Mesendoderm (in vitro differentiated cells): ENCODE measurements at regions not wholly inside any gene's neighbourhood (a gene's known extent, or its start where the extent isn't known, plus 50 kb on each side); places are given as distances from the start of the nearest gene placed in this dataset.

Source experiments
- DNase-seq: peaks from one replicate; pipeline ENCODE4 v3.0.0; 2013
- H2AK5ac ChIP-seq: 2 replicates; pipeline ENCODE4 v1.6.1; 2013; ENCODE audit warnings: low read length, inconsistent platforms
- H2BK120ac ChIP-seq: 2 replicates; pipeline ENCODE4 v1.6.1; 2013; ENCODE audit warnings: low read depth, mild to moderate bottlenecking, low read length, moderate library complexity, mixed read lengths
- H2BK15ac ChIP-seq: replicated peaks from 2 replicates; pipeline ENCODE4 v1.6.1; 2013; ENCODE audit warnings: low read depth, mild to moderate bottlenecking, moderate library complexity
- H2BK5ac ChIP-seq: 2 replicates; pipeline ENCODE4 v1.6.1; 2013; ENCODE audit warnings: low read length, inconsistent platforms
- H3K18ac ChIP-seq: 2 replicates; pipeline ENCODE4 v1.6.1; 2013; ENCODE audit warnings: mild to moderate bottlenecking, low read length, mixed read lengths
- H3K23ac ChIP-seq: one replicate; pipeline ENCODE4 v1.6.1; 2013; ENCODE audit warnings: low read length
- H3K27ac ChIP-seq: 2 replicates; pipeline ENCODE4 v1.5.1; 2013; ENCODE audit warnings: low read depth, mild to moderate bottlenecking, inconsistent platforms, low read length, moderate library complexity
- H3K27me3 ChIP-seq: 2 replicates; pipeline ENCODE4 v1.6.1; 2013; ENCODE audit warnings: low read length, control low read depth, mild to moderate bottlenecking, inconsistent platforms; ENCODE audit not compliant: insufficient read depth, poor library complexity
- H3K36me3 ChIP-seq: 2 replicates; pipeline ENCODE4 v1.6.1; 2013; ENCODE audit warnings: low read length, inconsistent platforms; ENCODE audit not compliant: control insufficient read depth, insufficient read depth
- H3K4ac ChIP-seq: one replicate; pipeline ENCODE4 v1.6.1; 2013; ENCODE audit warnings: low read depth, mild to moderate bottlenecking, low read length, moderate library complexity
- H3K4me1 ChIP-seq: 2 replicates; pipeline ENCODE4 v1.6.1; 2013; ENCODE audit warnings: low read depth, low read length, inconsistent platforms; ENCODE audit not compliant: control insufficient read depth
- H3K4me2 ChIP-seq: 2 replicates; pipeline ENCODE4 v1.6.1; 2013; ENCODE audit warnings: low read length
- H3K4me3 ChIP-seq: 2 replicates; pipeline ENCODE4 v1.5.1; 2013; ENCODE audit warnings: mild to moderate bottlenecking, low read length
- H3K56ac ChIP-seq: one replicate; pipeline ENCODE4 v1.6.1; 2013; ENCODE audit warnings: low read length
- H3K79me1 ChIP-seq: 2 replicates; pipeline ENCODE4 v1.6.1; 2013; ENCODE audit warnings: low read length, inconsistent platforms
- H3K79me2 ChIP-seq: 2 replicates; pipeline ENCODE4 v1.6.1; 2013; ENCODE audit warnings: mild to moderate bottlenecking, low read length; ENCODE audit not compliant: control insufficient read depth, insufficient read depth
- H3K9ac ChIP-seq: 2 replicates; pipeline ENCODE4 v1.6.1; 2013; ENCODE audit warnings: low read length, inconsistent platforms
- H4K5ac ChIP-seq: one replicate; pipeline ENCODE4 v1.6.1; 2013; ENCODE audit warnings: low read length
- H4K8ac ChIP-seq: one replicate; pipeline ENCODE4 v1.6.1; 2013; ENCODE audit warnings: low read depth, mild to moderate bottlenecking, control low read depth, low read length, moderate library complexity
- WGBS: extraction: QIAGEN DNeasy Blood & Tissue Kit; methylation state at CpG from one replicate; pipeline ENCODE4 v1.1.7; 2013; ENCODE audit warnings: low lambda C conversion rate, missing lambda C conversion rate; ENCODE audit not compliant: insufficient coverage; ENCODE audit errors: extremely low coverage; 5-methylcytosine and 5-hydroxymethylcytosine counted together

DNA sequence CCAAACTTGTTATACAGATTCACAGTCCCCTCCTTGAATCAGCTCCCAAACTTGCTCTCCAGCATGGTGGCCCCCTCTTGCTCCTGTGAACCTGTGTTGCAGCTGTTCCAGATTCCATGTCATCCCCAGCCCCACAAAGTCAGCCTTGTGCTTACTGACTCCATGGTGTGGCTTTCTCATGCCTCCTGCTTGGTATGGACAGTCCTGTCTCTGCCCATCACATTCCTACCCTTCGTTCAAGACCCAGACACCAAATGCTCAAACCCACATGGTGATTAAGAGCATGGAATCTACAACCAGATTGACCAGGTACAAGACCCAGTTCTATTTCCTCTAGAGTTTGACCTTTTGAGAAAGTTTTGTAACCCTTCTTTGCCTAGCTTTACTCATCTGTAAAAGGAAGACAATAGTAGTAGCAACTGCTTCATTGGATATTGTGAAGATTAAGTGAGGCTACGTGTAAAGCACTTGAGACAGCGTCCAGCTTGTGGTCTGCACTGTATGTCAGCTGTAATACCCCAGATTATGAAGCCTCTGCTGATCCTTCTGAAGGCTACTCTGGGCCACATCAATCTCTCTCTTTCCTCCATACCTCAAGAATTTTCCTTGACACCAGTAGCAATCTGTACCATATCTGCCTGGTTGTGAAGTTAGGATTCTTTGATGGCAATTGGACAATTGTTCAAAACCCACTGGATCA is 146.4 kb upstream of the HAAO start:
- H4K5ac ChIP-seq, result no peak overlapping the region
- no peak overlapping the region for H3K9ac ChIP-seq
- no peaks in the 10 kb centered on the region for H3K27me3 ChIP-seq
- no peak overlapping the region for H2BK15ac ChIP-seq
- no peak for DNase-seq
- no peak overlapping the region for H3K56ac ChIP-seq
- H3K79me1 ChIP-seq, result no peaks in the 10 kb centered on the region
- no peak overlapping the region for H3K18ac ChIP-seq
- no peaks in the 10 kb centered on the region for H3K79me2 ChIP-seq
- H2BK5ac ChIP-seq, result no peak overlapping the region
- peaks cover 7% of the 10 kb centered on the region for H3K4me1 ChIP-seq
- H3K27ac ChIP-seq, result no peak overlapping the region
- H3K4me2 ChIP-seq, result no peak overlapping the region
- H3K4me3 ChIP-seq, result no peak overlapping the region
- no peaks in the 10 kb centered on the region for H3K36me3 ChIP-seq
- H3K4ac ChIP-seq, result no peak overlapping the region
- H2BK120ac ChIP-seq, result no peak overlapping the region
- H3K23ac ChIP-seq, result no peak overlapping the region
- H2AK5ac ChIP-seq, result no peak overlapping the region
- no peak overlapping the region for H4K8ac ChIP-seq
- WGBS, result no CpG with 5 or more reads among the region's 3 CpGs

- no peak overlapping the region for H4K8ac ChIP-seq
- no peak overlapping the region for H3K27ac ChIP-seq
- no peak overlapping the region for H4K5ac ChIP-seq
- peaks cover 7% of the 10 kb centered on the region for H3K4me1 ChIP-seq
- H2AK5ac ChIP-seq, result no peak overlapping the region
- no peaks in the 10 kb centered on the region for H3K27me3 ChIP-seq
- H3K79me2 ChIP-seq, result no peaks in the 10 kb centered on the region
- no peak overlapping the region for H3K4me2 ChIP-seq
- H2BK5ac ChIP-seq, result no peak overlapping the region
- peak; percentile 81 for DNase-seq
- no peak overlapping the region for H3K4me3 ChIP-seq
- no peak overlapping the region for H3K18ac ChIP-seq
- WGBS, result no CpG with 5 or more reads among the region's 16 CpGs
- H3K9ac ChIP-seq, result no peak overlapping the region
- H3K23ac ChIP-seq, result peak overlapping the region; percentile 83
- peak overlapping the region; percentile 52 for H3K56ac ChIP-seq
- no peak overlapping the region for H2BK120ac ChIP-seq
- no peaks in the 10 kb centered on the region for H3K79me1 ChIP-seq
- no peak overlapping the region for H2BK15ac ChIP-seq
- no peaks in the 10 kb centered on the region for H3K36me3 ChIP-seq
- no peak overlapping the region for H3K4ac ChIP-seq
Measured at GRCh38 chr2:42937171-42937875, 144.9 kb upstream of the HAAO start.

- Histone ChIP-seq H3K36me3 (no peaks in the 10 kb centered on the region), H3K4ac (no peak overlapping the region), H2BK5ac (no peak overlapping the region), H3K4me1 (peaks cover 9% of the 10 kb centered on the region), H4K5ac (no peak overlapping the region), H3K27ac (no peak overlapping the region), H3K4me3 (no peak overlapping the region), H2BK120ac (no peak overlapping the region), H3K56ac (no peak overlapping the region), H3K4me2 (no peak overlapping the region), H4K8ac (no peak overlapping the region), H3K9ac (no peak overlapping the region), H3K27me3 (no peaks in the 10 kb centered on the region), H3K18ac (no peak overlapping the region), H3K23ac (no peak overlapping the region), H3K79me2 (no peaks in the 10 kb centered on the region), H3K79me1 (no peaks in the 10 kb centered on the region), H2BK15ac (no peak overlapping the region), H2AK5ac (no peak overlapping the region)
- WGBS, result no CpG with 5 or more reads among the region's 13 CpGs
- no peak for DNase-seq
Measured at GRCh38 chr2:42935692-42936671, 143.6 kb upstream of the HAAO start.

GRCh38 chr2:42934580-42935186 is 142.3 kb upstream of the HAAO start:
- no peak overlapping the region for H2BK15ac ChIP-seq
- peaks cover 12% of the 10 kb centered on the region for H3K4me1 ChIP-seq
- no peak overlapping the region for H3K23ac ChIP-seq
- no peak overlapping the region for H3K56ac ChIP-seq
- H3K18ac ChIP-seq, result no peak overlapping the region
- no peak overlapping the region for H4K8ac ChIP-seq
- no peaks in the 10 kb centered on the region for H3K36me3 ChIP-seq
- no peak overlapping the region for H4K5ac ChIP-seq
- no peak overlapping the region for H2BK5ac ChIP-seq
- no peak overlapping the region for H2AK5ac ChIP-seq
- no peak overlapping the region for H2BK120ac ChIP-seq
- H3K27ac ChIP-seq, result no peak overlapping the region
- no peaks in the 10 kb centered on the region for H3K27me3 ChIP-seq
- no peak for DNase-seq
- H3K79me1 ChIP-seq, result no peaks in the 10 kb centered on the region
- no peak overlapping the region for H3K4me3 ChIP-seq
- no peak overlapping the region for H3K4me2 ChIP-seq
- H3K4ac ChIP-seq, result no peak overlapping the region
- no peak overlapping the region for H3K9ac ChIP-seq
- H3K79me2 ChIP-seq, result no peaks in the 10 kb centered on the region
- no CpG with 5 or more reads among the region's 14 CpGs for WGBS

GRCh38 chr2:42933824-42934254 is 141.5 kb upstream of the HAAO start:
- Histone ChIP-seq H3K4ac (no peak overlapping the region), H3K56ac (peak overlapping the region; percentile 17), H4K8ac (no peak overlapping the region), H3K4me1 (peaks cover 18% of the 10 kb centered on the region), H3K79me1 (no peaks in the 10 kb centered on the region), H4K5ac (no peak overlapping the region), H2AK5ac (peak overlapping the region; percentile 18), H3K27me3 (no peaks in the 10 kb centered on the region), H3K18ac (no peak overlapping the region), H2BK15ac (no peak overlapping the region), H3K9ac (no peak overlapping the region), H3K4me3 (no peak overlapping the region), H3K79me2 (no peaks in the 10 kb centered on the region), H2BK5ac (no peak overlapping the region), H2BK120ac (no peak overlapping the region), H3K27ac (no peak overlapping the region), H3K23ac (no peak overlapping the region), H3K4me2 (no peak overlapping the region), H3K36me3 (no peaks in the 10 kb centered on the region)
- no peak for DNase-seq
- WGBS, result no CpG with 5 or more reads among the region's 8 CpGs
